GM21529 (cell line): ENCODE measurements at regions not wholly inside any gene's neighbourhood (a gene's known extent, or its start where the extent isn't known, plus 50 kb on each side); places are given as distances from the start of the nearest gene placed in this dataset.
"Not testable (repeated sequence)": the region's sequence is repeated elsewhere in the genome, so short reads cannot be mapped to it uniquely, and the experiment has no call there.

Experiments used
- ATAC-seq: cut with Tn5 transposase; IDR thresholded peaks from one replicate; pipeline ENCODE4 v1.9.1; 2021; ENCODE audit not compliant: unreplicated experiment

DNA sequence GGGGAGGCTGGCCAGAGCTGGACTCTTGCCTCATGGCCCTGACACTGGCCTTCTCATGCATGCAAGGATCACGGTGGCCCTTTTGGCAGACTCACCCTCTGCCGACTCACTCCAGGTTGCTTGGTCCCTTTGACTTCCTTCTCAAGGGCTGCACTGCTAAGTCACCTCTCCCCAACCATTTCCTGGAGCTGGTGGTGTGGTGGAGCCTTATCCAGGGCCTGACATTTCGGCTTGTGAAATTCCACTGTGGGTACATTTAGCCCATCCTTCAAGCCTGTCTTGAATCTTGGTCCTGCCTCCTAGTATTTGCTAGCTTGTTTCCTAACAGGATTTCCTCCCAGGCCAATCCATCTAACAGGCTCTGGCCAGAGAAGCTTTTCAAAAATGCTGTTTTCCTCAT, 52.6 kb upstream of the JUN start:
- no peak for ATAC-seq

DNA sequence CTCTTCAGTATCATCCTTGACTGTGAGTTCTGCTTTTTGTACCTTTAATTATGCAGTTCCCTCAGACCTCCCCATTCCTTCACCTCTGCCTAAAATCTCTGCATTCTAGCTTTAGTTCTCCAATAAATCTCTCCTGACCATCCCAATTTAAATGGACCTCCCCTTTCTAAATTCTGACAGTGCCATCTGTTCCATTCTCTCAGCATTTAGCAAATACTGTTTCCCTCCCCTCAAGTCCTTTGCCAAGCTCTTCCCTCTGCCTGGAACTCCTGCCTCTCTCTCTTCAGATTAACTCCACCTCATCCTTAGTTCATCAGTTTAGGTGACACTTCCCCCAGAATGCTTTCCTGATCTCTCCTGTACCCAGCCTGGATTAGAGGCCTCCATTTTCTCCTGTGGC, 54.0 kb upstream of the JUN start:
- no peak for ATAC-seq

DNA sequence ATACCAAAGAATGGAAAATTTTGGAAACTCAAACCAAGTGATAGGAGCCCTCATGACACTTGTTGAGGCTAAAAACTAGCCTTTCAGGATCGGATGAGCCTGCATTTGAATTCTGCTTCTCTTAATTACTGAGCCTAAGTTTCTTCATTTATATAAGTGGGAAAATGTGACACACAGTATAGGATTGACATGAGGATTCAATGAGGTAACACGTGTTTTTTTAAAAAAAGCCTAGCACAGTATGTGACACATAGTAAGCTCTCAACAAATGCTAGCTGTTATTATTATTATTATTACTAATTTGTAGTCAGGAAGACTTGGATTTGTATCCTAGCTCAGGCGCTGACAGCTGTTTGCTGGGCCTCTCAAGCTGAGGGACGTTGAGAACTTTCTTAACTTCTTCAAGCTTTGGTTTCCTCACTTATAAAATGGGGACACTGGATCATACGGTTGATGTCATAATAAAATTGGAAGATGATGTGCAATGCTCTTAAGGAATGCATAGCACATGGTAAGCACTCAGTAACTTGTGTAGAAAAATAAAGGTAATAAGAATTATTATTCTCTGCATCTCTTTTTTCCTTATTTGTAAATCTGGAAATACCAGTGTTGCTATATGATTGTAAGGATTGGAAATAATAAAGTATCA, 55.4 kb upstream of the JUN start:
- no peak for ATAC-seq

DNA sequence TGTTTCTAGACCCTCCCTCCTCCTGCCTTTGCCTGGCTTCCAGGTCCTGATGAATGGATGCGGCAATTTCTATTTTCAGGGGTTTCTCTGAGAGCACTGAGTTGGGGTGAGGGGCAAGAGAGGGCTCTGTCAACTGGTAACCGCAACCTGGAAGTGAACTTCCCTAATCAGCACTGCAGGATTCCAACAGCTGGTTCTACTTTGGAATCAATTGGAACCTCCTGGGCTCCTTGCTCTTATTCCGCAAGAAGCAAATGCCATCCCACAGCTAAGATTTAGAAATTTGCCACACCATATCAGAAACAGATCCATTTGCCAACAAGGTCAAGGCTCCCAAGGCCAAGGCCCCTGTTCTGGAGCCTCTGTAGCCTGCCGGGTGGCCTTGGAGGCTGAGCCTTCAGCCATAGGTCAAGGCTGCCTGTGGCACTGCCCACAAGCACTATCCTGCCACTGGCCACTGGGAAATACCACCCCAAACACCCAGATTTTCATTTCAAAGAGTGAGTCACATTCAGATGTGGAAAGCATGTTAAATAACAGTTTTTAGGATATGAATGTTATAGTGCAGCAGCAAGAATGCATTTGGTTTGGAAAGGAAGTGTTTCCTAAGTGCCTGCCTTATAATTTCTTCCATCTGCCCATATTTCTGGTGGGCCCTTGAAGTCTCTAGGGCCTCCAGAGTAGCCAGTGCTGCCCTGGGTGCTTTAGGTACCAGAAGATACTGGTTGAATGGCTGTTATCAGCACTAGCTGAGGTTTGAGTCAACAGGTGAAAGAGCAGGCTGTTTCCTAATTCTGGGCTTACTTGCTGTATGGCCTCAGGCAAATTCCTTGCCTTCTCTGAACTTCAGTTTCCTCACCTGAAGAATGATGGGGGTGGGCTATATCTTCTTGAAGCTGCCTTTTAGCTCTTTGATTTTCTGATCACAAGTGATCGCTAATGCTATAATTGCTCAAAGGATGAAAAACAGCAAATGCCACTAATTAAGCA, 56.3 kb upstream of the JUN start:
- no peak for ATAC-seq

DNA sequence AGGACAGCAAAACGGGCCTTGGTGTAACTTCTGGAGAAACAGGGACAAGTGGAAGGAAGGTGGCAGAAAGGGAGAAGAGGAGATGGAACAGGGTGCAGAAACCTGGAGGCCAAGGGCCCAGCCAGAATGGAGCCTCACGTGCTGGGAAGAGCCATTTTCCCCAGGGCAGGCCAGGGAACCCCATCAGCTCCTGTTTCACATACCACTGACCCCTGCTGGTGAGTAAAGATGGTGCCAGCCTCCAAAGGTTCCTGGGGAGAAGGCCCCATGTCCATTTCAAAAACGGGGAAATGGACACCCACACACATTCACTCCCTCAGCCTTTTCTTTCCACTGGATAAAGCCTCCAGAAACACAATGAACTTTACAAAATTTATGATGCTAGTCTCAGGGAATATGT, 57.6 kb upstream of the JUN start:
- no peak for ATAC-seq

DNA sequence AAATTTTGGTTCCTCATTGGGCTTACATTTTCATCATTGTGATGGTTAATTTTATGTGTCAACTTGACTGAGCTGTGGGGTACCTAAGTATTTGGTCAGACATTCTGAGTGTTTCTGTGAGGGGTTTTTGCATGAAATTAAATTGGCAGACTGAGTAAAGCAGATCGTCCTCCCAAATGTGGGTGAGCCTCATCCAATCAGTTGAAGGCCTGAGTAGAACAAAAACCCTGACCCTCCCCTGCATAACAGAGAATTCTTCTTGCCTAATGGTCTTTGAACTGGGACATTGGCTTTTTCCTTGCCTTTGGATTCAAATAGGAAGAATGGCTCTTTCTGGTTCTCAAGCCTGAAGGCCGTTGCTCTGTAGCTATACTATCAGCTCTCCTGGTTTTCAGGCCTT, 59.1 kb upstream of the JUN start:
- no peak for ATAC-seq

DNA sequence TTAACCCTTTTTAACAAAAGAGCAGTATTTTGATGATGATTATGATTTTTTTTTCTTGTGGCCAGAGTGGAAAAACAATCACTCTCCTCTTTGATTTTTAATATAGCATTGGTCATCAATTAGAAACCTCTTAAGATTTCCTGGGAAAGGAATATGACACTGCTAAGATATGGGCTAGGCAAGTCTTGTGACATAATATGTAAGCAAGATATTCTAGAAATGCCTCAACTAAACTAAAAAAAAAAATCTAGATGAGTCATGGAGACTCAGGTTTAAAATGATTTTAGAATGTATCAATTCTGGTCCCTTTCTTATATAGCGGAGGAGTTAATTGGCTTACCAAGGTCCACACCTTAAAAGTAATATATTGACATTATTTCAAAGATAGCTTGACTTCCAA, 60.3 kb upstream of the JUN start:
- ATAC-seq = no peak

DNA sequence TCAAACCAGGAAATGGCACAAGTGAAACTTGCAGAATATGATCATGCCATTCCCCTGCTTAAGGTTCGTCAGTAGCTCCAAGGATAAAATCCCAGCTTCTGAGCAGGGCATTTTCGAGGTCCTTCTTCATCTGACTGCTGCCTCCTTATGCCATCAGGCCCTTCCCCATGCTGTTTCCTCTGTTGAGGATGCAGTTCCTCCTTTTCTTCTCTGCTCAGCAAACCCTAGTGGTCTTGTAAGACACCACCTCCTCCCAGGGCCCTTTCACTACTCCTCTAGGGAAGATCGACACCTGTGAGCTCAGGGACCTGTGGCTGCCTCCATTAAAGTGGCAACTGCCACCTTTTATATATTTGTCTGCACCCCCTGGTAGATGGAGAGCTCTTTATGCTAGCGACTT, 62.1 kb upstream of the JUN start:
- no peak for ATAC-seq

DNA sequence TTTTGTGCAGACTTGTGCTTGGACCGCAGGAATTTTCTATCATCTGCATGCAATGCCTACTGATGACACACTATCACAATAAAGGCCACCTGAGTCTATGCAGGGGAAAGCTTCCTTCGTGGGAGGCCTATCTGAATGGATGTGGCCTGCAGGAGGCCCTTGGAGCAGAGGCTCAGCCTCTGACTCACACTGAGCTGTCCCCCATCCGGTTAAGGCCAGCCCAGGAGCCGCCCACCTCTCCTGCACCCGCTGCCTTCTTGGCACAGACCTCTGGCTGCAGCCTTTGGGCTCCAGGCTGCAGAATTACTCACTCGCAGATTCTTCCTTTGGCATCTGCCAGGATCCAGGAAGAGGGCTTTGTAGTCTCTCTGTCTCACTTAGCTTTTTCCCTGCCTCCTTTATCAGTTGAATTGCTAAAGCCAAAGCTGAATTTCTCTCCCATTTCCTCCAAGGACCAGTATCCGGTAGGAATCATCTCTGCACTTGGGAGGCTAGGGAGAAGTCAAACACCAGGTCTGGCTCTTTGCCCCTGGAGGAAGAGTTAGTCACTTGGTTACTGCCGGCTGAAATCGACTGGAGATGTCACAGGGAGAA, 65.1 kb upstream of the JUN start:
- ATAC-seq = no peak

DNA sequence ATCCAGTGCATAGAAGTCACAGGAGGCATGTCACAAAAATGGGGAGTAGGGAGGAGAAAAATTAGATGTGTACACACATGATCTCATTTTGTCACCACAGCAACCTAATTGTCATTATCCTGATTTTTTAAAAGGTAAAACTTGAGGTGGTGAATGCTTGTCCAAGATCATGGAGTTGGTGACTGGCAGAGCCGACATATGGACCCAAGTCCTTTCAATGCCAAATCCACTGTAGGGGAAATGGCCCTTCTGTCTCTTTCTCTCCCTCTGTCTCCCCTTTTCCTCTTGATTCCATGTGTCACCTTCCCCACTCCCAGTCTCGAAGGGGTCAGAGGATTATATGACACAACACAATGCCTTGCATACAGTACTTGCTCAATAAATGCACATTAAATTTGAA, 65.7 kb upstream of the JUN start:
- ATAC-seq = no peak

DNA sequence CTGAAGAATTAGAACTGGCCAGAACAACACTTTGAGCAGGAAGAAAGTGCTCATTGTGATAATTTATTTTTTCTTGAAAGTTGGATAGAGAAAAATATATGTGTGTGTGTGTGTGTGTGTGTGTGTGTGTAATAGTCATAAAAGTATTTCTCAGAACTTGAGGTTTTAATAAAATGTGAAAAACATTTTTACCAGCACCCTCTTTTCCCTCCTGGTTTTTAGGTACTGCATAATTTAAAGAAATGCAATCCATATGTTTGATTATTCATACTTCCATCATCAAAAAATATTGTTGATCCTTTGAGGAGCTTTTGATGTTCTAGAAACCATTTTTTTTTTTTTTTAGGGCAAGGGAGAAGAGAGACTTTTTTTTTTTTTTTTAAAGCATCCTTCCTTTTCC, 66.8 kb upstream of the JUN start:
- no peak for ATAC-seq

DNA sequence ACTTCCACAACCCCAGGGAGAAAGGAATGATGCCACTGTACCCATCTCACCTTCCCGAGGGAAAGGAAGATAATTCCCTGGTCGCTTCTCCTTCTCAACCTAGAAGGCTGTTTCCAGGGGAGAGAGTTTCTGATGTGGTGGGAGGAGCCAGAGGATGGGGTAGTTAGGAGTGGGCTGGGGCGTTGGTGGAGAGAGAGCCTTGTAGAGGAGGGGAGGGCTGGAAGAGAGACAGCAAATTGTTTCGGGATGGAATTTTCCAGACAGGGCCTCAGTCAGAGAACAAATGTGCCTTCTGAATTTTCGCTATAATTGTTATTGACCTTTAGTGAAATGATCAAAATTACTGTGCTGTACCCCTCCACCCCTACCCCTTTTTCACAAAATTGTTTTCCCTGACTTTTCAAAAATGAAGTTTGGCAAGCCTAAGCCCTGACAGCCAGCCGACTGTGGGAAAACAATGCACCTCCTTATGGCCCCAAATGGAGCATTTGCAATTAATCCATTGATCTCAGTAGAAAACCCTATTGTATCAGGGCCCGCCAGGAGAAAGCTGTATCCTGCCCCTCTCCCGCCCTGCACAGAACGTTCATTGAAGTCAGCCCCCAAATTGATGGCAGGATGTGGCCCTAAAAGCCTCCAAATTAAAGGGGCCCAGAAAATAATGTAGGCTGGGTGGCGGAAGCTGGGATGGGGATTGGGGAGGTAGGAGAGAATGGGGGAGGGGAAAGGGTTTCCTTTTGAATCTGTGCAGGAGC, 69.1 kb upstream of the JUN start:
- no peak for ATAC-seq

DNA sequence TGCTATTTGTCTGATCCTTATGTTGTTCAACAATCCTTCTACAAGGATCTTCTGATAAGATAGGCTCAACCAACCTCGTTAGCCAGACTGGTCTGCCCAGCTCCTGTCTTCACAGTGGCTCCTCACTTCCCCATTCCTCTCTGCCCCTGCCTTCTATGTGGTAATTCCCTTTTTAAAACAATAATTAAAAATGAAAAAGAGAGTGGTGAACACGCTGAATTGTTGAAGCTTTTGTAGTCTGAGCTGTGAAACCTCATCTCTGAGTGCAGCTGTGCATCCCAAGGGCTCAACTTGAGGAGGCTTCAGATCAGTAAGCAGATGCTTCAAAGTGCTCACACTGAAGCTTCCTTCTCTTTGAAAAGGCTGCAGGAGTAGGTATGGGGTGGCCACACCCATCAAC, 70.7 kb upstream of the JUN start:
- peak; percentile 61 for ATAC-seq

DNA sequence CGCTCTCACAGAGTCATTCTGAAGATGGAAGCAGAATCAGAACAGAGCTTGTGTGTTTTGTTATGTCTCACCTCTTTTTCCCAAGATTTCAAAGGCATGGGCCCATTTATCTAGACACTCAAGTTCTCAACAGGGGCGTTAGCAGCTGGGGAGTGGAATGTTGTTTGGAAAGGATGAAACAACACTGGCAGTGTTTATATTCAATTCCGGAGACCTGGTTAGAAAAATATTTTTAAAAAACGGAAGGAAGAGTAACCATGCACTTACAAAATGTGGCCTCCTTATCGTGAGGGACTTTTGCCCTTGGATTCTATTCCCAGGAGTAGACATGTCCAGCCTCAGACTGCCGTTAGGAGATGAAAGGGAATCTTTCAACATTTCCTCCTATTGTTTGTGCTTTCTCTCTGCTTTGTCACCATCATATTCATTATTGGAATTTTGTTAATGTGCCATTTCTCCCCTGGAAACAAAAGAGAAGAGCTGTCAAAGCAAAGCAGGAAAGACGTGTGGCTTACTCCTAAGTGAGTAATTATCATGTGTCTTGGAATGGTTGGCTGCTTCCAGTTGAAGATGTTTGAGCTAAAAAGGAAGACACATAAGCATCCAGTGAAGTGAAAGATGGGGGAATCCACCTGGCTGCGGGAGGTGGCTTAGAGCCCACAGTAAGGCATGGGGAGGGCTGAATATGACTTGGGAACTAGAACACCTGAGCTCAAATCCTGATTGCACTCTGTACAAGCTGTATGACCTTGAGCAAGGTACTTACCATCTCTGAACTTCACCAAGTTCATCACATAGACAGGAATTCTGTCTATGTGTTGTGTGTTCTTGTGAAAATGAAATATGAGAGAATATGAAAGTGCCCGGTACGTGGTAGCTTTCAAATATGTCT, 71.7 kb upstream of the JUN start:
- no peak for ATAC-seq

DNA sequence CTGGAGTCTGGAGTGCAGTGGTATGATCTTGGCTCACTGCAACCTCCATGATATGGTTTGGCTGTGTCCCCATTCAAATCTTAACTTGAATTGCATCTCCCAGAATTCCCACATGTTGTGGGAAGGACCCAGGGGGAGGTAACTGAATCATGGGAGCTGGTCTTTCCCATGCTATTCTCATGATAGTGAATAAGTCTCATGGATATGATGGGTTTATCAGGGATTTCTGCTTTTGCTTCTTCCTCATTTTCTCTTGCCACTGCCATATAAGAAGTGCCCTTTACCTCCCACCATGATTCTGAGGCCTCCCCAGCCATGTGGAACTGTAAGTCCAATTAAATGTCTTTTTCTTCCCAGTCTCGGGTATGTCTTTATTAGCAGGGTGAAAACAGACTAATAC, 72.4 kb upstream of the JUN start:
- not testable (repeated sequence) for ATAC-seq

DNA sequence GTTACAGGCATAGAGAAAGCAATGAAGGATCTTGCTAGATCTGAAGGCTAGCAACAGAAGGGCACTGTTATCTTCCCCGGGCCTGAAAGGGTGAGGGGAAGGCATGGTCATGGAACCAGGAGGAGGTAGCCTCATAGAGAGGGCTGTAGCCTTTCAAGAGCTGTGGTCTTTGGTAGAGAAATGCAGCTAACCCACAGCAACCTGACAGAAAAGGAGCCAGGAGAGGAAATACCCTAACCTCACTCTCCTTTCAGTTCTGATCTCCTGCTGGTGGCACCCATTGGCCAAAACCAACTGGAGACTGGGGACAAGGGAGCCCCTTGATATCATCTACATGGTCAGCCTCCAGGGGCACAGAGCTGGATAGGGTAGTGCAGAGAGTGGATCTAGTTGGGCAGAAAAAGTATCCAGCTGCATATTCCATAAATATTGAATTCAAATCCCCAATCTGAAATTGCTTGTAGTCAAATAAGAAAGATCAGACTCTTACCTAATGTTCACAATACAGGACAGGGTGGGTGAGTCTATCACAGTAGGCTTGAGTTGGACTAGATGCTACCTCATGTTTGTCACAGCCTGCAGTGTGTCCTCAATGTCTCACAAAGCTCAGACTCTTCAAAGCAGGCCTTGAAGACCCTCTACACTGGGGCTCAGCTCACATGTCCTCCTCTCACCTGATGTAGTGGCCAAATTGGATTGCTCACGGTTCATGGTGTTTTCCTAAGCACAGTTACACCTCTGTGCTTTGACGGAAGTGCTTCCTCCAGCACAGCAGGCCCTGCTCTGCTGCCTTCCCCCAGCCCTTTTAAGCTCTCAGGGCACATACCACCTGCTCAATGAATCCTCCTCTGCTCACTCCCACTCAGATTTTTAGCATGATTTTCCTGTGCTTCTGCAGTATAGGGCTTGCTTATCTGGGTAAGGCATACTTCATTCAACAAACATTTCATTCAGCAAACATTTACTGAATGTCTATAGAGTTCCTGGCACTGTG, 74.1 kb upstream of the JUN start:
- peak; percentile 73 for ATAC-seq

DNA sequence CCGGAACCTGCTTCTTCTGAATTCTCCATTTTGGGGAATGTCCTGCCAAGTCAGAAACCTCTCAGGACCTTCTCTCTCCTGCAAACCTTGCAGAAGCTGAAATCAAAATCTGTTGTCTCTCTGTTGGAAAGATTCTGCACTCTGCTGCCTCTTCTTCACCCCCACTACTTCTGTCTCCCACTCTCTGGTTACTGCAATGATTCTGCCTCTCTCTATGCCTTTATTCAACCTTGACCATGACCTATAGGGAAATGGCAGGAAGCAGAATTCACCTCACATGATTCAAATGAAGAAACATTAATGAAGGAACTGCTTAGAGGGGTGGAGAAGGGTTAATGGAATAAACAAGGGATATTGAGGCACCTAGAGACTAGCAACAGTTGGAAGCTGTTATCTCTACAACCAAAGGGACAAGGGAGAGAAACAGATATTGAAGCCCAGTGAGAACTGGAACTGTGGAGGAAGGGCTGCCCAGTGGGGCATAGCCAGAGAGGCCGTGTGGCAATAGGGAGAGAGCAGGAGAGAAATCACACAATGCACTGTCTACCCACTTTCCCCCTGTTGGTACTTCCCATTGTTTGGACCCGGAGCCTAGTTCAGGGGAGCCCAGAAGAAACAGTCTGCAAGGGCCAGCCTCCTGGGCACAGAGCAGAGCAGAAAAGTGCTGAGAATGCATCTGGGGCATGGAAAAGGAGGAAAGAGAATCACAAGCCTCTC, 76.1 kb upstream of the JUN start:
- ATAC-seq = no peak

DNA sequence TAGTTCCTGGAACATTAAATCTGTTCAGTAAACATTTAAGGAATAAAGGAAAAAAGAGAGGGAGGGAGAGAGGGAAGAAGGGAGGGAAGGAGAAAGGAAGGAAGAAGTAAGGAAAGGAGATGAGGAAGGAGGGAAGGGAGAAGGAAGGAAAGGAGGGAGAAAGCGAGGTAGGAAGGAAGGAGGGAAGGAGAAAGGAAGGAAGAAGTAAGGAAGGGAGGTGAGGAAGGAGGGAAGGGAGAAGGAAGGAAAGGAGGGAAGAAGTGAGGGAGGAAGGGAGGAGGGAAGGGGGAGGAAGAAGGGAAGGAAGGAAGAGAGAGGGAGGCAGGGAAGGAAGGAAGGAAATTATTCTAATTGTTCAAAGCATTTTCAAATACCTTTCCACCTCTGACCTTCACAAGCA, 77.2 kb upstream of the JUN start:
- ATAC-seq = no peak

DNA sequence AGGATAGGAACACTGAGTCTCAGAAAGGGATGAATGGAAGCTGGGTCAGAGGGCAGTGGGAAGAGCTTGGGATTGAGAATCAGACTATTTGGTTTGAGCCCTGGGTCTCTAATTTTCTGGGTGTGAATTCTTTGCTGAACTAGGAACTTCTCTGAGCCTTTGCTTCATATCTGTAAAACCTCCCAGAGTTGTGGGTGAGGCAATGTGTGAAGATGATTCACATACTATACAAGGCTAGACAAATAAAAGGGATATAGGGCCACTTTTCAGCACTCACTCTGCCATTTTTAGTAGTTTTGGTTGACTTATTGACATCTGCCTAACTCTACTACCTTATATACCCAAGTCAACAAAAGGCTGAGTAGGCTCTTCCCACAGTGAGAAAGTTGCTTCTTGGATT, 77.7 kb upstream of the JUN start:
- ATAC-seq = no peak
